DOHH2 (cell line): ENCODE measurements at regions not wholly inside any gene's neighbourhood (a gene's known extent, or its start where the extent isn't known, plus 50 kb on each side); places are given as distances from the start of the nearest gene placed in this dataset.

Experiments used
- H3F3A ChIP-seq: fragments of 200-600 bp; sonication (generic), shearing (Covaris generic); 2 replicates; pipeline ENCODE4 v1.6.0; 2016; ENCODE audit warnings: antibody characterized with exemption, mild to moderate bottlenecking; ENCODE audit not compliant: control insufficient read depth, insufficient read depth
- H3K27ac ChIP-seq: fragments of 200-600 bp; sonication (generic); 2 replicates; pipeline ENCODE4 v1.5.1; 2014; ENCODE audit warnings: low read depth, mild to moderate bottlenecking, low read length, moderate library complexity
- H3K27me3 ChIP-seq: fragments of 200-600 bp; sonication (generic); 2 replicates; pipeline ENCODE4 v1.6.1; 2014; ENCODE audit warnings: mild to moderate bottlenecking, low read length, mixed read lengths; ENCODE audit not compliant: control insufficient read depth
- H3K36me3 ChIP-seq: fragments of 200-600 bp; sonication (generic); 2 replicates; pipeline ENCODE4 v1.6.1; 2014; ENCODE audit warnings: mild to moderate bottlenecking, low read length, moderate library complexity, mixed read lengths; ENCODE audit not compliant: control insufficient read depth
- H3K4me1 ChIP-seq: fragments of 200-600 bp; sonication (generic); 2 replicates; pipeline ENCODE4 v1.6.1; 2014; ENCODE audit warnings: mild to moderate bottlenecking, low read length, mixed read lengths; ENCODE audit not compliant: control insufficient read depth
- H3K4me2 ChIP-seq: fragments of 200-600 bp; sonication (generic); 2 replicates; pipeline ENCODE4 v1.6.0; 2014; ENCODE audit warnings: mild to moderate bottlenecking, low read length, moderate library complexity
- H3K4me3 ChIP-seq: fragments of 200-600 bp; sonication (generic); 2 replicates; pipeline ENCODE4 v1.5.1; 2014; ENCODE audit warnings: mild to moderate bottlenecking, low read length, mixed read lengths
- H3K79me2 ChIP-seq: fragments of 200-600 bp; sonication (generic); 2 replicates; pipeline ENCODE4 v1.6.1; 2014; ENCODE audit warnings: mild to moderate bottlenecking, low read length, mixed read lengths; ENCODE audit not compliant: control insufficient read depth
- H3K9me2 ChIP-seq: fragments of 200-600 bp; sonication (generic); replicated peaks from 2 replicates; pipeline ENCODE4 v1.6.1; 2014; ENCODE audit warnings: mild to moderate bottlenecking, low read length, mixed read lengths; ENCODE audit not compliant: control insufficient read depth
- H3K9me3 ChIP-seq: fragments of 200-600 bp; sonication (generic); 2 replicates; pipeline ENCODE4 v1.6.1; 2014; ENCODE audit warnings: antibody characterized with exemption, low read length, mixed read lengths; ENCODE audit not compliant: control insufficient read depth, insufficient read depth
- H4K20me1 ChIP-seq: fragments of 200-600 bp; sonication (generic); 2 replicates; pipeline ENCODE4 v1.6.0; 2014; ENCODE audit warnings: low read depth, mild to moderate bottlenecking, antibody characterized with exemption, low read length, moderate library complexity; ENCODE audit not compliant: control insufficient read depth, insufficient read depth
- CTCF ChIP-seq: fragments of 200-600 bp; sonication (generic); IDR thresholded peaks from one replicate; pipeline ENCODE4 v1.5.1; 2014; ENCODE audit warnings: antibody characterized with exemption, mild to moderate bottlenecking, low read depth, low read length; ENCODE audit not compliant: poor library complexity, severe bottlenecking
- EZH2phosphoT487 ChIP-seq: fragments of 200-600 bp; sonication (generic); IDR thresholded peaks from 2 replicates; pipeline ENCODE4 v1.6.1; 2017; ENCODE audit warnings: borderline replicate concordance, mild to moderate bottlenecking, antibody characterized with exemption, low read length, moderate library complexity, mixed read lengths

- Histone ChIP-seq H3K9me3 (no peaks in the 10 kb centered on the region), H3K4me1 (no peaks in the 10 kb centered on the region), H3K4me3 (no peak overlapping the region), H3K9me2 (no peaks in the 10 kb centered on the region), H4K20me1 (peaks cover 9% of the 10 kb centered on the region; the same call in 1 of the 2 replicates), H3K27ac (no peak overlapping the region), H3K4me2 (no peak overlapping the region), H3K27me3 (no peaks in the 10 kb centered on the region), H3F3A (no peaks in the 10 kb centered on the region; the same call in 1 of the 2 replicates), H3K79me2 (peaks cover 21% of the 10 kb centered on the region), H3K36me3 (peaks cover 13% of the 10 kb centered on the region; the same call in 1 of the 2 replicates)
- no peak for TF ChIP-seq EZH2phosphoT487
- no peak for TF ChIP-seq CTCF
Measured at GRCh38 chr6:34617231-34617630, 61.1 kb upstream of the SPDEF start.

GRCh38 chr6:34616227-34616585 lies 60.1 kb upstream of the SPDEF start:
- TF ChIP-seq CTCF = no peak
- TF ChIP-seq EZH2phosphoT487 = no peak
- Histone ChIP-seq H3K4me3 (no peak overlapping the region), H3K79me2 (peaks cover 20% of the 10 kb centered on the region)

GRCh38 chr6:34615574-34616226 lies 59.6 kb upstream of the SPDEF start:
- H3K79me2 ChIP-seq = peaks cover 20% of the 10 kb centered on the region
- H3F3A ChIP-seq = peaks cover 2% of the 10 kb centered on the region; the same call in 1 of the 2 replicates
- no peak for TF ChIP-seq EZH2phosphoT487
- no peak for TF ChIP-seq CTCF
- H3K27ac ChIP-seq = no peak overlapping the region
- peaks cover 13% of the 10 kb centered on the region; the same call in 1 of the 2 replicates for H3K36me3 ChIP-seq
- no peaks in the 10 kb centered on the region for H3K4me1 ChIP-seq
- no peaks in the 10 kb centered on the region for H3K9me3 ChIP-seq
- peaks cover 9% of the 10 kb centered on the region; the same call in 1 of the 2 replicates for H4K20me1 ChIP-seq
- H3K27me3 ChIP-seq = no peaks in the 10 kb centered on the region
- no peaks in the 10 kb centered on the region for H3K9me2 ChIP-seq
- no peak overlapping the region for H3K4me2 ChIP-seq
- no peak overlapping the region for H3K4me3 ChIP-seq

More at GRCh38 chr6:34616227-34616585, 60.1 kb upstream of the SPDEF start:
- no peak overlapping the region for H3K4me2 ChIP-seq
- no peaks in the 10 kb centered on the region for H3K9me3 ChIP-seq
- peaks cover 9% of the 10 kb centered on the region; the same call in 1 of the 2 replicates for H4K20me1 ChIP-seq
- H3K27ac ChIP-seq = no peak overlapping the region
- no peaks in the 10 kb centered on the region for H3K27me3 ChIP-seq
- H3K9me2 ChIP-seq = no peaks in the 10 kb centered on the region
- H3K4me1 ChIP-seq = no peaks in the 10 kb centered on the region
- H3F3A ChIP-seq = no peaks in the 10 kb centered on the region; the same call in 1 of the 2 replicates
- H3K36me3 ChIP-seq = peaks cover 13% of the 10 kb centered on the region; the same call in 1 of the 2 replicates
